Panc1 (cell line): ENCODE measurements at regions not wholly inside any gene's neighbourhood (a gene's known extent, or its start where the extent isn't known, plus 50 kb on each side); places are given as distances from the start of the nearest gene placed in this dataset.

Experiments
- ATAC-seq: fragments of 200-7000 bp; cut with Tn5 transposase; 2 replicates; pipeline ENCODE4 v1.9.1; 2020; ENCODE audit warnings: mild to moderate bottlenecking, moderate library complexity
- BruUV-seq: library from RNA; stranded (reverse); fragments of 400-500 nt; replicated peaks from 2 replicates; lab custom pipeline; 2021; lab: Mats Ljungman, UMichigan
- CTCF ChIA-PET: fragments of 300-600 bp; sonication (Branson Sonifier 250); formaldehyde crosslinking; loops from one replicate; lab custom pipeline; 2022; ENCODE audit warnings: antibody characterized with exemption; lab: Charles Lee
- POLR2A ChIA-PET: fragments of 300-600 bp; sonication (Branson Sonifier 250); formaldehyde crosslinking; loops from one replicate; lab custom pipeline; 2022; ENCODE audit warnings: antibody characterized with exemption; lab: Charles Lee
- DNase-seq: peaks from one replicate; pipeline ENCODE4 v3.0.0-alpha.2; 2010; ENCODE audit warnings: low read depth, low spot score
- H3K27ac ChIP-seq: 2 replicates; pipeline ENCODE4 v1.5.1; 2011; ENCODE audit warnings: mild to moderate bottlenecking, low read length, inconsistent platforms
- H3K27me3 ChIP-seq: fragments of 200-500 bp; sonication (Bioruptor generic); 2 replicates; pipeline ENCODE4 v1.6.0; 2014; ENCODE audit warnings: low read length, inconsistent platforms; ENCODE audit not compliant: control insufficient read depth, insufficient read depth
- H3K36me3 ChIP-seq: fragments of 200-500 bp; sonication (Bioruptor generic); 2 replicates; pipeline ENCODE4 v1.5.1; 2014; ENCODE audit warnings: inconsistent platforms, mild to moderate bottlenecking, low read length, moderate library complexity; ENCODE audit not compliant: control insufficient read depth, insufficient read depth
- H3K4me1 ChIP-seq: 2 replicates; pipeline ENCODE4 v1.5.1; 2011; ENCODE audit warnings: inconsistent platforms, mild to moderate bottlenecking, low read length, moderate library complexity; ENCODE audit not compliant: control insufficient read depth, insufficient read depth
- H3K4me3 ChIP-seq, 2 experiments: 2 replicates each; pipeline ENCODE4 v1.5.1; 2011 to 2012; ENCODE audit warnings: low read depth in 2 of 2, low read length in 2 of 2, mild to moderate bottlenecking in 2 of 2, inconsistent platforms in 1 of 2, moderate library complexity in 1 of 2
- H3K9me3 ChIP-seq: fragments of 200-500 bp; sonication (Bioruptor generic); 2 replicates; pipeline ENCODE4 v1.5.1; 2014; ENCODE audit warnings: low read depth, mild to moderate bottlenecking, inconsistent platforms, low read length, moderate library complexity; ENCODE audit not compliant: control insufficient read depth, insufficient read depth
- POLR2AphosphoS5 ChIP-seq: IDR thresholded peaks from 2 replicates; pipeline ENCODE4 v1.6.1; 2012; ENCODE audit warnings: mild to moderate bottlenecking, low read depth, low read length, moderate library complexity
- SIN3A ChIP-seq: IDR thresholded peaks from 2 replicates; pipeline ENCODE4 v1.6.1; 2012; ENCODE audit warnings: low read depth, mild to moderate bottlenecking, low read length, moderate library complexity, borderline replicate concordance; ENCODE audit not compliant: insufficient read depth
- TCF7L2 ChIP-seq: IDR thresholded peaks from 2 replicates; pipeline ENCODE4 v1.6.1; 2011; ENCODE audit warnings: mild to moderate bottlenecking, low read depth, low read length, inconsistent platforms
- in situ Hi-C: cut with HindIII; loops from 2 replicates; pipeline ENCODE4 v1.10.0; 2016; ENCODE audit warnings: low sequenced_read_pairs, low pct_unique_long_range_greater_than_20kb
- intact Hi-C: fragments of 100-400 bp; cut with micrococcal nuclease; formaldehyde crosslinking; loops from one replicate; pipeline ENCODE4 v1.10.0; 2022; ENCODE audit not compliant: unreplicated experiment
- TF ChIP-seq, protein P1 (sequence below): fragments of 450-650 bp; IDR thresholded peaks from 2 replicates; pipeline ENCODE4 v1.5.1; 2017; ENCODE audit warnings: mild to moderate bottlenecking
- TF ChIP-seq, protein P2 (sequence below), 2 experiments: IDR thresholded peaks; 2 replicates each; pipeline ENCODE4 v1.6.1; 2011 to 2012; ENCODE audit warnings: low read depth in 2 of 2, control low read depth in 1 of 2, low read length in 1 of 2, mild to moderate bottlenecking in 1 of 2, moderate library complexity in 1 of 2; ENCODE audit not compliant: insufficient read depth in 1 of 2

DNA sequence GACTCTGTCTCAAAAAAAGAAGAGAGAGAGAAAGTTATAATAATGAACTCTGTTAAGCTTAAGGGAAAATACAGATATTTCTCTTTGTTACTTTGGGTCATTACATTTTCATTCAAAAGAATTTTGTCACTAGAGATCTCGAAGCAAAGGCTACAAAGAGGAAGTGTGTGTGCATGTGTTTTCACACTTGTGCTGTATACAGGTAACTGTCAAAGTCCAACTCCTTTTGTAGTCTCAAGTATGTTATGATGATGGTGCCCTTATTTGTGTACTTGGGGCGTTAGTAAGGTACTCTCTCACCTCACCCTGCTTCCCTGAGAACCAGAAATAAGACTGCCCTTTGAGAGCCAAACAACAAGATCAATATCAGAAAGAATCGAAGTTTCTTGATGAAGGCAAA is 152.9 kb upstream of the ZNF644 start:
- intact Hi-C loops (no loop called here), in situ Hi-C loops (no loop called here)
- no TSS peak for BruUV-seq
- POLR2A ChIA-PET, result no interaction called here
- no peak for TF ChIP-seq POLR2AphosphoS5
- TF ChIP-seq TCF7L2, result no peak
- TF ChIP-seq SIN3A, result no peak
- TF ChIP-seq, protein P1, sequence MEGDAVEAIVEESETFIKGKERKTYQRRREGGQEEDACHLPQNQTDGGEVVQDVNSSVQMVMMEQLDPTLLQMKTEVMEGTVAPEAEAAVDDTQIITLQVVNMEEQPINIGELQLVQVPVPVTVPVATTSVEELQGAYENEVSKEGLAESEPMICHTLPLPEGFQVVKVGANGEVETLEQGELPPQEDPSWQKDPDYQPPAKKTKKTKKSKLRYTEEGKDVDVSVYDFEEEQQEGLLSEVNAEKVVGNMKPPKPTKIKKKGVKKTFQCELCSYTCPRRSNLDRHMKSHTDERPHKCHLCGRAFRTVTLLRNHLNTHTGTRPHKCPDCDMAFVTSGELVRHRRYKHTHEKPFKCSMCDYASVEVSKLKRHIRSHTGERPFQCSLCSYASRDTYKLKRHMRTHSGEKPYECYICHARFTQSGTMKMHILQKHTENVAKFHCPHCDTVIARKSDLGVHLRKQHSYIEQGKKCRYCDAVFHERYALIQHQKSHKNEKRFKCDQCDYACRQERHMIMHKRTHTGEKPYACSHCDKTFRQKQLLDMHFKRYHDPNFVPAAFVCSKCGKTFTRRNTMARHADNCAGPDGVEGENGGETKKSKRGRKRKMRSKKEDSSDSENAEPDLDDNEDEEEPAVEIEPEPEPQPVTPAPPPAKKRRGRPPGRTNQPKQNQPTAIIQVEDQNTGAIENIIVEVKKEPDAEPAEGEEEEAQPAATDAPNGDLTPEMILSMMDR, result no peak
- TF ChIP-seq, protein P2, sequence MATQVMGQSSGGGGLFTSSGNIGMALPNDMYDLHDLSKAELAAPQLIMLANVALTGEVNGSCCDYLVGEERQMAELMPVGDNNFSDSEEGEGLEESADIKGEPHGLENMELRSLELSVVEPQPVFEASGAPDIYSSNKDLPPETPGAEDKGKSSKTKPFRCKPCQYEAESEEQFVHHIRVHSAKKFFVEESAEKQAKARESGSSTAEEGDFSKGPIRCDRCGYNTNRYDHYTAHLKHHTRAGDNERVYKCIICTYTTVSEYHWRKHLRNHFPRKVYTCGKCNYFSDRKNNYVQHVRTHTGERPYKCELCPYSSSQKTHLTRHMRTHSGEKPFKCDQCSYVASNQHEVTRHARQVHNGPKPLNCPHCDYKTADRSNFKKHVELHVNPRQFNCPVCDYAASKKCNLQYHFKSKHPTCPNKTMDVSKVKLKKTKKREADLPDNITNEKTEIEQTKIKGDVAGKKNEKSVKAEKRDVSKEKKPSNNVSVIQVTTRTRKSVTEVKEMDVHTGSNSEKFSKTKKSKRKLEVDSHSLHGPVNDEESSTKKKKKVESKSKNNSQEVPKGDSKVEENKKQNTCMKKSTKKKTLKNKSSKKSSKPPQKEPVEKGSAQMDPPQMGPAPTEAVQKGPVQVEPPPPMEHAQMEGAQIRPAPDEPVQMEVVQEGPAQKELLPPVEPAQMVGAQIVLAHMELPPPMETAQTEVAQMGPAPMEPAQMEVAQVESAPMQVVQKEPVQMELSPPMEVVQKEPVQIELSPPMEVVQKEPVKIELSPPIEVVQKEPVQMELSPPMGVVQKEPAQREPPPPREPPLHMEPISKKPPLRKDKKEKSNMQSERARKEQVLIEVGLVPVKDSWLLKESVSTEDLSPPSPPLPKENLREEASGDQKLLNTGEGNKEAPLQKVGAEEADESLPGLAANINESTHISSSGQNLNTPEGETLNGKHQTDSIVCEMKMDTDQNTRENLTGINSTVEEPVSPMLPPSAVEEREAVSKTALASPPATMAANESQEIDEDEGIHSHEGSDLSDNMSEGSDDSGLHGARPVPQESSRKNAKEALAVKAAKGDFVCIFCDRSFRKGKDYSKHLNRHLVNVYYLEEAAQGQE (IDR thresholded peaks at IDR 0.05; ENCODE audit: insufficient read depth in 1 of 2, low read depth in 2 of 2, low read length in 1 of 2), result no peak
- H3K4me1 ChIP-seq, result no peaks in the 10 kb centered on the region
- CTCF ChIA-PET, result no interaction called here
- H3K4me3 ChIP-seq, result no peak overlapping the region
- H3K36me3 ChIP-seq, result no peaks in the 10 kb centered on the region
- ATAC-seq (no peak), DNase-seq (no peak)
- H3K27ac ChIP-seq, result no peak overlapping the region
- H3K9me3 ChIP-seq, result no peaks in the 10 kb centered on the region
- H3K27me3 ChIP-seq, result peaks cover 19% of the 10 kb centered on the region

- Histone ChIP-seq H3K36me3 (no peaks in the 10 kb centered on the region), H3K4me3 (no peak overlapping the region), H3K27me3 (peaks cover 19% of the 10 kb centered on the region), H3K27ac (no peak overlapping the region), H3K9me3 (no peaks in the 10 kb centered on the region), H3K4me1 (no peaks in the 10 kb centered on the region)
- no peak for TF ChIP-seq SIN3A
- no peak for TF ChIP-seq POLR2AphosphoS5
- no peak for TF ChIP-seq TCF7L2
- TF ChIP-seq, protein P1, result no peak
- TF ChIP-seq, protein P2 (IDR thresholded peaks at IDR 0.05; ENCODE audit: insufficient read depth in 1 of 2, low read depth in 2 of 2, low read length in 1 of 2), result no peak
- no TSS peak for BruUV-seq
- in situ Hi-C loops, result no loop called here
- ATAC-seq (no peak), DNase-seq (no peak)
- ChIA-PET CTCF (interaction anchor here (0.6 kb wide), 1 partner anchor 458 kb away, joined by 3 read pairs; no protein-coding TSS in a partner anchor), POLR2A (no interaction called here)
- intact Hi-C loops, result no loop called here
These were observed 151.6 kb upstream of the ZNF644 start for GRCh38 chr1:91173346-91173890.
